OCI-LY1 (cell line): ENCODE measurements at regions not wholly inside any gene's neighbourhood (a gene's known extent, or its start where the extent isn't known, plus 50 kb on each side); places are given as distances from the start of the nearest gene placed in this dataset.

Experiments used
- H2AFZ ChIP-seq: fragments of 200-600 bp; sonication (generic), shearing (Covaris generic); 2 replicates; pipeline ENCODE4 v1.6.0; 2014; ENCODE audit warnings: antibody characterized with exemption, mild to moderate bottlenecking, low read length
- H3F3A ChIP-seq: fragments of 200-600 bp; sonication (generic), shearing (Covaris generic); 2 replicates; pipeline ENCODE4 v1.6.0; 2014; ENCODE audit warnings: mild to moderate bottlenecking, antibody characterized with exemption, low read length, moderate library complexity; ENCODE audit not compliant: insufficient read depth
- H3K27ac ChIP-seq: fragments of 200-600 bp; sonication (generic); 2 replicates; pipeline ENCODE4 v1.5.1; 2014; ENCODE audit warnings: low read length, mixed run types, mild to moderate bottlenecking, low read depth; ENCODE audit not compliant: poor library complexity, severe bottlenecking
- H3K27me3 ChIP-seq: fragments of 200-600 bp; sonication (generic); 2 replicates; pipeline ENCODE4 v1.6.0; 2014; ENCODE audit warnings: antibody characterized with exemption, mild to moderate bottlenecking, low read length, moderate library complexity; ENCODE audit not compliant: insufficient read depth
- H3K36me3 ChIP-seq: fragments of 200-600 bp; sonication (generic); 2 replicates; pipeline ENCODE4 v1.6.1; 2014; ENCODE audit warnings: mild to moderate bottlenecking, antibody characterized with exemption, low read length, moderate library complexity, mixed read lengths; ENCODE audit not compliant: insufficient read depth
- H3K4me1 ChIP-seq: fragments of 200-600 bp; sonication (generic); 2 replicates; pipeline ENCODE4 v1.5.1; 2014; ENCODE audit warnings: mild to moderate bottlenecking, low read length, moderate library complexity; ENCODE audit not compliant: insufficient read depth, severe bottlenecking
- H3K4me2 ChIP-seq: fragments of 200-600 bp; sonication (generic), shearing (Covaris generic); 2 replicates; pipeline ENCODE4 v1.6.1; 2014; ENCODE audit warnings: low read length
- H3K4me3 ChIP-seq: fragments of 200-600 bp; sonication (generic); 2 replicates; pipeline ENCODE4 v1.5.1; 2014; ENCODE audit warnings: low read length, low read depth, mild to moderate bottlenecking, mixed read lengths; ENCODE audit not compliant: poor library complexity, severe bottlenecking
- H3K79me2 ChIP-seq: fragments of 200-600 bp; shearing (Covaris generic); 2 replicates; pipeline ENCODE4 v1.6.1; 2016; ENCODE audit warnings: mixed run types, low read length, mixed read lengths; ENCODE audit not compliant: insufficient read depth
- H3K9ac ChIP-seq: fragments of 200-600 bp; sonication (generic), shearing (Covaris generic); 2 replicates; pipeline ENCODE4 v1.6.1; 2014; ENCODE audit warnings: mild to moderate bottlenecking, low read length, mixed read lengths
- H3K9me2 ChIP-seq: fragments of 200-600 bp; sonication (generic), shearing (Covaris generic); 2 replicates; pipeline ENCODE4 v1.6.1; 2014; ENCODE audit warnings: low read depth, mild to moderate bottlenecking, low read length, mixed read lengths
- H3K9me3 ChIP-seq: fragments of 200-600 bp; shearing (Covaris generic); 2 replicates; pipeline ENCODE4 v1.6.1; 2014; ENCODE audit warnings: low read length, mixed read lengths
- H4K20me1 ChIP-seq: fragments of 200-600 bp; sonication (generic), shearing (Covaris generic); 2 replicates; pipeline ENCODE4 v1.6.0; 2016; ENCODE audit warnings: mild to moderate bottlenecking, low read length; ENCODE audit not compliant: insufficient read depth
- EZH2 ChIP-seq: fragments of 200-600 bp; sonication (generic), shearing (Covaris generic); IDR thresholded peaks from 2 replicates; pipeline ENCODE4 v1.8.0; 2017; ENCODE audit warnings: borderline replicate concordance, mixed run types, mild to moderate bottlenecking, antibody characterized with exemption, low read length, moderate library complexity, mixed read lengths
- TF ChIP-seq, protein P1 (sequence below): fragments of 200-600 bp; sonication (generic), shearing (Covaris generic); IDR thresholded peaks from 2 replicates; pipeline ENCODE4 v1.5.1; 2017; ENCODE audit warnings: mild to moderate bottlenecking, antibody characterized with exemption, low read length, moderate library complexity, mixed read lengths

DNA sequence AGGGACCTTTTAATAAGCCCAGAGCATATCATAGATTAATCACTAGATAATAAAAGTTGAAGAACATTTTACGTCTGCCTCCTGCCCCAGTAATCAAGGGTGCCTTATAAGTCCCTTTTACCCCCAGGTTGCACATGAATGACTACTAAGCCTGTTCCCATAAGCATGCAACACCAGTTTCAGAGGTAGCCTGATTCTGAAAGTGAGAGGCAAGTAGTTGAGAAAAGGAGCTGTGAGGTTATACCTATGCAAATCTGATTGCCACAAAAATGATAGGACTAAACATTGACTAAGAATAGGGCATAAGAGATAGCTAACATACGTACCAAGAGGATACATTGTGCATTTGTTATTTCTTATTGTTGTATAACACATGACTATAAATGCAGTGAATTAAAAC is 681.9 kb downstream of the ISL1 start:
- H3K4me1 ChIP-seq: no peaks in the 10 kb centered on the region
- TF ChIP-seq EZH2: no peak
- TF ChIP-seq, protein P1, sequence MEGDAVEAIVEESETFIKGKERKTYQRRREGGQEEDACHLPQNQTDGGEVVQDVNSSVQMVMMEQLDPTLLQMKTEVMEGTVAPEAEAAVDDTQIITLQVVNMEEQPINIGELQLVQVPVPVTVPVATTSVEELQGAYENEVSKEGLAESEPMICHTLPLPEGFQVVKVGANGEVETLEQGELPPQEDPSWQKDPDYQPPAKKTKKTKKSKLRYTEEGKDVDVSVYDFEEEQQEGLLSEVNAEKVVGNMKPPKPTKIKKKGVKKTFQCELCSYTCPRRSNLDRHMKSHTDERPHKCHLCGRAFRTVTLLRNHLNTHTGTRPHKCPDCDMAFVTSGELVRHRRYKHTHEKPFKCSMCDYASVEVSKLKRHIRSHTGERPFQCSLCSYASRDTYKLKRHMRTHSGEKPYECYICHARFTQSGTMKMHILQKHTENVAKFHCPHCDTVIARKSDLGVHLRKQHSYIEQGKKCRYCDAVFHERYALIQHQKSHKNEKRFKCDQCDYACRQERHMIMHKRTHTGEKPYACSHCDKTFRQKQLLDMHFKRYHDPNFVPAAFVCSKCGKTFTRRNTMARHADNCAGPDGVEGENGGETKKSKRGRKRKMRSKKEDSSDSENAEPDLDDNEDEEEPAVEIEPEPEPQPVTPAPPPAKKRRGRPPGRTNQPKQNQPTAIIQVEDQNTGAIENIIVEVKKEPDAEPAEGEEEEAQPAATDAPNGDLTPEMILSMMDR: no peak
- no peak overlapping the region for H3K4me2 ChIP-seq
- no peaks in the 10 kb centered on the region for H3K9me2 ChIP-seq
- H2AFZ ChIP-seq: no peak overlapping the region
- H3F3A ChIP-seq: no peaks in the 10 kb centered on the region
- no peaks in the 10 kb centered on the region for H3K36me3 ChIP-seq
- H3K4me3 ChIP-seq: no peak overlapping the region
- no peaks in the 10 kb centered on the region for H3K27me3 ChIP-seq
- H3K79me2 ChIP-seq: no peaks in the 10 kb centered on the region
- no peaks in the 10 kb centered on the region for H3K9me3 ChIP-seq
- no peak overlapping the region for H3K9ac ChIP-seq
- no peaks in the 10 kb centered on the region for H4K20me1 ChIP-seq
- H3K27ac ChIP-seq: no peak overlapping the region

DNA sequence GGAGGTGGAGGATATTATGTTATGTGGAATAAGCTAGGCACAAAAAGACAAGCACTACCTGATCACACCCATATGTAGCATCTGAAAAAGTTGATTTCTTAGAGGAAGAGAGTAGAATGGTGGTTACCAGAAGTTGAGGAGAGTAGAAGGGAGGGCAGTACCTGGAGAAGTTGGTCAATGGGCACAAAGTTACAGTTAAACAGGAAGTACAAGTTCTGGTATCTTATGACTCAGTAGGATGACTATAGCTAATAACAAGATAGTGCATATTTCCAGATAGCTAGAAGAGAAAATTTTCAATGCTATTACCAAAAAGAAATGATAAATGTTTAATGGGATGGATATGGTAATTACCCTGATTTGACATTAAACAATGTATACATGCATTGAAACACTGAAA is 686.7 kb downstream of the ISL1 start:
- Histone ChIP-seq H3K4me3 (no peak overlapping the region), H3K27ac (no peak overlapping the region), H4K20me1 (no peaks in the 10 kb centered on the region), H3K4me1 (no peaks in the 10 kb centered on the region), H3K79me2 (no peaks in the 10 kb centered on the region), H3K9ac (no peak overlapping the region), H3K9me3 (no peaks in the 10 kb centered on the region), H2AFZ (no peak overlapping the region), H3K9me2 (no peaks in the 10 kb centered on the region), H3K27me3 (no peaks in the 10 kb centered on the region), H3K4me2 (no peak overlapping the region), H3K36me3 (no peaks in the 10 kb centered on the region), H3F3A (no peaks in the 10 kb centered on the region)
- TF ChIP-seq EZH2: no peak
- TF ChIP-seq, protein P1: no peak

DNA sequence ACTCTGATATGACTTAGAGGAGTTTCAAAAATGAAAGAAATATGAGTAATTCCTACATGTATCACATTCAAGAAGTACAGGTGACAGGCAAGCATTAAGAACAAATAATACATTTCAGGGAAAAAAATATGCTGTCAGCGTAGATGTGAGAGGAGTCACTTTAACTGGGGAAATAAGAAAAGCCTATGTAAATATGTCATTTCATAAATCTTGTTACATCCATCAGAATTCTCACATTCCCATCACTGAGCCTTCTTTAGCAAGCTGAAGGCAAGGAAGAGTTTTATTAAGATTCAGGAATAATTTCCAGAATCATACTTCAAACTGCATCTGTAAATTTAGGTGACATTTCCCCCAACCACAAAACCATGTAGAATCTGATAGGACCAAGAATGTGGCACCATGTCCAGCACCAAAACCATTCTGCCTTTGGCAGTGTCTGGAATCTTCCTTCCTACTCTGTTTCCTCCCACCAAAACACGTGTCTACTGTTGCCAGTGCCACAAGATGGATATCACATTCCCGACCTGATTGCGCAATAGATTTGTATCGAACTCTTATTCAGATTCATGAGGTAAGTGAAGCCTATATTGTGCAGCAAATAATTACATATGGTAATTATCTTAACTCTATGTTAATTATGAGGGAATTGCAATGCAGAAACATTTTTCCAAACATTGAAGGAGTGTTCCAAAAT is 690.9 kb downstream of the ISL1 start:
- no peak overlapping the region for H3K27ac ChIP-seq
- no peak overlapping the region for H3K9ac ChIP-seq
- no peaks in the 10 kb centered on the region for H3K9me2 ChIP-seq
- no peaks in the 10 kb centered on the region for H4K20me1 ChIP-seq
- TF ChIP-seq EZH2: no peak
- TF ChIP-seq, protein P1: no peak
- H2AFZ ChIP-seq: no peak overlapping the region
- H3F3A ChIP-seq: no peaks in the 10 kb centered on the region
- H3K4me2 ChIP-seq: no peak overlapping the region
- H3K79me2 ChIP-seq: no peaks in the 10 kb centered on the region
- no peak overlapping the region for H3K4me3 ChIP-seq
- H3K27me3 ChIP-seq: no peaks in the 10 kb centered on the region
- no peaks in the 10 kb centered on the region for H3K36me3 ChIP-seq
- no peaks in the 10 kb centered on the region for H3K4me1 ChIP-seq
- no peaks in the 10 kb centered on the region for H3K9me3 ChIP-seq
